ENCODE measurements at regions not wholly inside any gene's neighbourhood (a gene's known extent, or its start where the extent isn't known, plus 50 kb on each side); places are given as distances from the start of the nearest gene placed in this dataset.
"Not testable (repeated sequence)": the region's sequence is repeated elsewhere in the genome, so short reads cannot be mapped to it uniquely, and the experiment has no call there.

DNA sequence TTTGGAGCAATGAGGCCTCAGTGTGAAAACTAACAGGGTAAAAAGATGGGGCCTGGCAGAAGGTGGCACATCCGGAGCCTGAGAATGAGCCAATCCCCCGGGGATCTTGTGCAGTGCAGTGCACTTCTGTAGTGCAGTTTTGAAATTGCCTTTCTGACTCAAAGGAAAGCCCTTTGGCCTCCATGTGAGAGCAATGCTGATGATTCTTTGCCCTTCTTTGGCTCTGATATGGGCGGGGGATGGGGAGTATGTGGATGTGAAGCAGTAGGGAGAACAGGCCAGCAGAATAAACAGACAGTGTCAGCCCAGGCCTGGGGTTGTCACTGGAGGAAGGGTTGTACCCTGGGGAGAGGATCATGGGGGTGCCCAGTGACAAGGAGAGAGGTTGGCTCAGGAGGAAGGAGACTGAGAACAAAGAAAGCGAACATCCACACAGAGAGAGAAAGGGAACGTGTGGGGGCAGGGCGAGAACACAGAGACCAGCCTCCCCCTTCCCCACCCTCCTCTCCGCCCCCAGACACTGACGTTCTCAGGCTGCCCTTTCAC lies 351.2 kb downstream of the CDC5L start:
- no peak for DNase-seq (ENCODE audit: low read depth, low spot score)

GRCh38 chr6:44739181-44739580 lies 351.7 kb downstream of the CDC5L start:
- no peak for DNase-seq (ENCODE audit: low read depth, low spot score)

- no peak for DNase-seq (ENCODE audit: low read depth, low spot score)
These were observed 353.1 kb downstream of the CDC5L start for GRCh38 chr6:44740566-44741120.

- DNase-seq (ENCODE audit: low read depth, low spot score): no peak
These were observed 354.7 kb downstream of the CDC5L start for GRCh38 chr6:44742201-44742600.

DNA sequence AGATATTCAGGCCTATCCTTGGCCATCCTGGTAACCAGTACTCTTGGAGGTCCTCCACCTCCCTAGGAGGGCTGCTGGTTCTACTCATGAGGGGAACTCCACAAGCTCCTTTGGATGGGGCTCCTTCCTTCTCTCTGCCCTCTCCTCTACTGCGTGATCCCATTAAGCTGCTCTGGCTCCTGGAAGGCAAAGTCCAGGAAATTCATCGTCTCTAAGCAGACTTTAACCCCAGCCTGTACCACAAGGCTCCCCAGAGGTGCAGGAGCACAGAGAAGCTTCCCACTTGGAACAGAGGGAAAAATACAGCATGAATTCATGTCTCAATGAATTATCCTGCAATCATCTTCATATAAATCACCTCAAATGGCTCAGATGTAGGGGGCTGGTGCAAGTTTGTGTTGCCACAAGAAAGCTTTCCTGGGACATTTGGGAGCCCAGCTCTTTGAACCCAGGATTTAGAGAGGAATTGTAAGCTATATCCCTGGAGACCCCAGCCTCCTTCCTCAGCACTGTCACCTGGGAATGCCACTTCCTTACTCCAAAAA lies 355.4 kb downstream of the CDC5L start:
- no peak for DNase-seq (ENCODE audit: low read depth, low spot score)

DNA sequence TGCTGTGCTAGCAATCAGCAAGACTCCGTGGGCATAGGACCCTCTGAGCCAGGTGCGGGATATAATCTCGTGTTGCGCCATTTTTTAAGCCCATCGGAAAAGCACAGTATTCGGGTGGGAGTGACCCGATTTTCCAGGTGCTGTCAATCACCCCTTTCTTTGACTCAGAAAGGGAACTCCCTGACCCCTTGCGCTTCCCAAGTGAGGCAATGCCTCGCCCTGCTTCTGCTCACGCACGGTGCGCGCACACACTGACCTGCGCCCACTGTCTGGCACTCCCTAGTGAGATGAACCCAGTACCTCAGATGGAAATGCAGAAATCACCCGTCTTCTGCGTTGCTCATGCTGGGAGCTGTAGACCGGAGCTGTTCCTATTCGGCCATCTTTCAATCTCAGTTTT lies 372.6 kb downstream of the CDC5L start:
- DNase-seq (ENCODE audit: low read depth, low spot score): not testable (repeated sequence)

GRCh38 chr6:44761046-44761445 lies 373.5 kb downstream of the CDC5L start:
- no peak for DNase-seq (ENCODE audit: low read depth, low spot score)

DNA sequence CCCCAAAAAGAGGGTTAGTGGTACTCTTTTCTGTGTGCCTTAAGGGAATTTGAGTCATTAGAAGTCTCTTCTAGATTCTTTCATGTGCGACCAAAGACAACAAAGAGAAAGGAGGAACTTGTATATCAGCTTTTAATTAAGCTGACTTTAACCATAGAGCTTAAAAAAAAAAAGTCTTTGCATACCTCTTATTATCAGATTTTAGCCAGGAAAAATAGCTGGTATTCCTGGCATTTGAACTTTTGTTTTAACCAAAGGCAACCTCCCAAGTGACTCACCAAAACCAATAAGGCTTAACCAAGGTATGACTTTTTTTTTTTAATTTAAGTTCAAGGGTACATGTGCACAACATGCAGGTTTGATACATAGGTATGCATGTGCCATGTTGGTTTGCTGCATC lies 375.0 kb downstream of the CDC5L start:
- no peak for DNase-seq (ENCODE audit: low read depth, low spot score)

GRCh38 chr6:44771647-44772415 lies 384.3 kb downstream of the CDC5L start:
- DNase-seq (ENCODE audit: low read depth, low spot score): no peak

GRCh38 chr6:44772838-44773237 lies 385.3 kb downstream of the CDC5L start:
- DNase-seq (ENCODE audit: low read depth, low spot score): no peak

DNA sequence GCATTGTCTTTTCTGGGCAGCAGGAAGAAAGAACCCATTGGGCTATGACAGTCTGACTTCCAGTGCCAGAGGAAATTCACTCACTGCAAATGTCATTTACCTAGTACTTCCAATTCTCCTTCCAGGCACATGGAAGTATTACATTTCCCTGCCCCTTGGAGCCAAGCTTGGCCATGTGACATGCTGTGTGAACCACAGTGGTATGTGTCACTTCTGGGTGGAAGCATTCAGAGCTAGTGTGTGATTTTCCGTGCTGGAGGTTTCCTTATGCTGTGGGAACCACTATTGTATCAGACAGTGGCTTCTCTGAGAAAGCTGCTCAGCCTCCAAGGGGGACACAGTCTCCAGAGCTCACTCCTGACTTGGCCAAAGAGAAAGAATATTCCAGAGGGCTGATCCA lies 387.6 kb downstream of the CDC5L start:
- no peak for DNase-seq (ENCODE audit: low read depth, low spot score)

DNA sequence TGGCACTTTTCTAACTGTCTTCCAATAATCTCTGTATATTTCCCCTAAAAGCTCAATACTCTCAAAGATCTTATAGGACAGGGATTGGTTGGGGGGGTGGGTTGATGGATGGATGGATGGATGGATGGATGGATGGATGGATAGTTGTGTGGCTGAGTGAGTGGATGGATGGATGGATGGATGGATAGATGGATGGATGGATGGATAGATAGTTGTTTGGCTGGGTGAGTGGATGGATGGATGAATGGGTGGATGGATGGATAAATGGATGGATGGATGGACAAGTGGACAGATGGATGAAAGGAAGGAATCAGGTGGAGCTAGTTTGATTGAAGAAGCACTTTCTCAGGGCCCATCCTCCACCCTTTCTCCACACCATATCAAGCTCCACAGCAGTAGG lies 388.8 kb downstream of the CDC5L start:
- no peak for DNase-seq (ENCODE audit: low read depth, low spot score)

DNA sequence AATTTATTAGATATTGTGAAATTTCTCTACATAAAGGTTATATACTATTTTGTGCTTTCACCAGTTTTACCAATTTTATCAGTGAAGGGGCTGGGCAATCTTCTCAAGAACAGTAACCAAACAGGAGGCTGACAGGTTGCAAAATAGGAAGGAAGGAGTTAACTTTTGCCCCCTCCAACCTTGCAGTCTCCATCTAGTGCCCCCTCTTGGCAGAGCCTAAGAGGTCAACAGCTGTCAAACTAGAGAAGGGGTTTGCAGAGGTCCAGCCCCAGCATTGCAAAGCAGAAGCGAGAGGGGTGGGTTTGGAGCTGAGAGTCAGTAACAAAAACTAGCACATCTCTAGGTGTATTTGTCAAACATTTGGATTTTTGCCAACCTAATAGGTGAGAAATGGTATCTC lies 391.0 kb downstream of the CDC5L start:
- no peak for DNase-seq (ENCODE audit: low read depth, low spot score)
